IMR-90 (cell line): ENCODE measurements at regions not wholly inside any gene's neighbourhood (a gene's known extent, or its start where the extent isn't known, plus 50 kb on each side); places are given as distances from the start of the nearest gene placed in this dataset.

Experiments used
- ATAC-seq: fragments of 200-7000 bp; cut with Tn5 transposase; 2 replicates; pipeline ENCODE4 v1.9.1; 2020; ENCODE audit warnings: low read depth, mild to moderate bottlenecking, moderate library complexity
- BruUV-seq: library from RNA; stranded (reverse); fragments of 400-500 nt; replicated peaks from 2 replicates; lab custom pipeline; 2021; lab: Mats Ljungman, UMichigan
- CTCF ChIA-PET: fragments of 300-600 bp; formaldehyde crosslinking; extraction: SDS; loops from one replicate; lab custom pipeline; 2021; ENCODE audit warnings: antibody characterized with exemption; lab: Yijun Ruan, JAX
- POLR2A ChIA-PET: fragments of 300-600 bp; sonication (Branson Sonifier 250); formaldehyde crosslinking; loops from one replicate; lab custom pipeline; 2022; ENCODE audit warnings: antibody characterized with exemption; ENCODE audit not compliant: unreplicated experiment; lab: Charles Lee
- DNase-seq: peaks from one replicate; pipeline ENCODE4 v3.0.0; 2013
- H2AFZ ChIP-seq: replicated peaks from 2 replicates; pipeline ENCODE3; 2013; ENCODE audit warnings: low read length, mild to moderate bottlenecking; ENCODE audit not compliant: poor library complexity
- H2AK5ac ChIP-seq: 2 replicates; pipeline ENCODE4 v1.6.1; 2013; ENCODE audit warnings: low read depth, low read length, inconsistent platforms
- H2AK9ac ChIP-seq: replicated peaks from 2 replicates; pipeline ENCODE3; 2013; ENCODE audit warnings: mild to moderate bottlenecking, low read depth, low read length, moderate library complexity; ENCODE audit not compliant: poor library complexity
- H2BK120ac ChIP-seq: 2 replicates; pipeline ENCODE4 v1.6.1; 2013; ENCODE audit warnings: low read depth, low read length, inconsistent platforms
- H2BK15ac ChIP-seq: 3 replicates; pipeline ENCODE4 v1.6.1; 2013; ENCODE audit warnings: low read depth, low read length, inconsistent platforms
- H2BK20ac ChIP-seq: 2 replicates; pipeline ENCODE4 v1.6.1; 2013; ENCODE audit warnings: low read depth, mild to moderate bottlenecking, inconsistent platforms, low read length, moderate library complexity
- H2BK5ac ChIP-seq: 2 replicates; pipeline ENCODE4 v1.6.1; 2013; ENCODE audit warnings: mild to moderate bottlenecking, low read depth, low read length, inconsistent platforms; ENCODE audit not compliant: poor library complexity, severe bottlenecking
- H3K14ac ChIP-seq: replicated peaks from 2 replicates; pipeline ENCODE4 v1.6.1; 2013; ENCODE audit warnings: low read depth, low read length, inconsistent platforms
- H3K18ac ChIP-seq: 2 replicates; pipeline ENCODE4 v1.6.1; 2013; ENCODE audit warnings: low read depth, low read length, control low read depth
- H3K23ac ChIP-seq: 2 replicates; pipeline ENCODE4 v1.6.1; 2013; ENCODE audit warnings: low read depth, low read length, inconsistent platforms
- H3K27ac ChIP-seq: 2 replicates; pipeline ENCODE4 v1.5.1; 2013; ENCODE audit warnings: mild to moderate bottlenecking, control low read depth, low read length; ENCODE audit not compliant: insufficient read depth
- H3K27me3 ChIP-seq: 2 replicates; pipeline ENCODE4 v1.6.1; 2013; ENCODE audit warnings: low read length; ENCODE audit not compliant: control insufficient read depth, insufficient read depth
- H3K36me3 ChIP-seq: 2 replicates; pipeline ENCODE4 v1.6.1; 2013; ENCODE audit warnings: low read length, mixed read lengths; ENCODE audit not compliant: control insufficient read depth, insufficient read depth
- H3K4ac ChIP-seq: 2 replicates; pipeline ENCODE4 v1.6.1; 2013; ENCODE audit warnings: low read depth, low read length, inconsistent platforms
- H3K4me1 ChIP-seq: 2 replicates; pipeline ENCODE4 v1.6.1; 2013; ENCODE audit warnings: low read length, mixed read lengths; ENCODE audit not compliant: control insufficient read depth, insufficient read depth
- H3K4me2 ChIP-seq: 2 replicates; pipeline ENCODE4 v1.6.1; 2013; ENCODE audit warnings: low read depth, mild to moderate bottlenecking, control low read depth, low read length, moderate library complexity
- H3K4me3 ChIP-seq: 2 replicates; pipeline ENCODE4 v1.5.1; 2013; ENCODE audit warnings: low read depth, mild to moderate bottlenecking, control low read depth, low read length, moderate library complexity; ENCODE audit not compliant: insufficient read depth
- H3K56ac ChIP-seq: 2 replicates; pipeline ENCODE4 v1.6.1; 2013; ENCODE audit warnings: low read length, inconsistent platforms; ENCODE audit not compliant: insufficient read depth; ENCODE audit errors: extremely low read depth
- H3K79me1 ChIP-seq, 2 experiments: 2 replicates each; pipeline ENCODE4 v1.6.1; 2013; ENCODE audit warnings: low read length in 2 of 2, inconsistent platforms in 1 of 2, low read depth in 1 of 2
- H3K9ac ChIP-seq: 2 replicates; pipeline ENCODE4 v1.6.1; 2013; ENCODE audit warnings: low read depth, low read length, control low read depth
- H3K9me1 ChIP-seq: 2 replicates; pipeline ENCODE4 v1.6.1; 2013; ENCODE audit warnings: low read length, inconsistent platforms; ENCODE audit not compliant: insufficient read depth
- H3K9me3 ChIP-seq: 2 replicates; pipeline ENCODE4 v1.6.1; 2013; ENCODE audit warnings: low read length; ENCODE audit not compliant: control insufficient read depth, insufficient read depth
- H4K20me1 ChIP-seq: 2 replicates; pipeline ENCODE4 v1.6.1; 2013; ENCODE audit warnings: low read length, inconsistent platforms; ENCODE audit not compliant: insufficient read depth
- H4K5ac ChIP-seq: 2 replicates; pipeline ENCODE4 v1.6.1; 2013; ENCODE audit warnings: mild to moderate bottlenecking, low read depth, low read length, control low read depth
- H4K8ac ChIP-seq, 2 experiments: 2 replicates each; pipeline ENCODE4 v1.6.1; 2013; ENCODE audit warnings: low read depth in 2 of 2, low read length in 2 of 2, control low read depth in 1 of 2, inconsistent platforms in 1 of 2
- H4K91ac ChIP-seq: 2 replicates; pipeline ENCODE4 v1.6.1; 2013; ENCODE audit warnings: low read depth, low read length, inconsistent platforms; ENCODE audit not compliant: insufficient read depth
- MAFK ChIP-seq: IDR thresholded peaks from 2 replicates; pipeline ENCODE4 v1.6.1; 2012; ENCODE audit warnings: low read depth, low read length, improper control_type of control experiment
- RAD21 ChIP-seq: IDR thresholded peaks from 2 replicates; pipeline ENCODE4 v1.6.1; 2012; ENCODE audit warnings: low read length, improper control_type of control experiment
- SMC3 ChIP-seq: fragments of 150-350 bp; IDR thresholded peaks from 2 replicates; pipeline ENCODE4 v1.6.1; 2016; ENCODE audit warnings: low read depth, mild to moderate bottlenecking, antibody characterized with exemption, low read length, moderate library complexity
- WGBS, 2 experiments: methylation state at CpG; one replicate each; pipeline versions ENCODE4 v1.1.5 to v1.1.7; 2013; ENCODE audit warnings: missing lambda C conversion rate in 2 of 2; ENCODE audit not compliant: insufficient read length in 1 of 2; ENCODE audit errors: extremely low coverage in 2 of 2; 5-methylcytosine and 5-hydroxymethylcytosine counted together
- dilution Hi-C: fragments of 300-500 bp; cut with HindIII; formaldehyde crosslinking; loops from one replicate; pipeline ENCODE4 v1.14.3; 2018; ENCODE audit warnings: low sequenced_read_pairs; ENCODE audit not compliant: unreplicated experiment
- in situ Hi-C: fragments of 300-500 bp; cut with MboI; formaldehyde crosslinking; loops from 3 replicates; pipeline ENCODE4 v1.14.3; 2019; ENCODE audit warnings: low sequenced_read_pairs, inconsistent platforms, mixed read lengths
- intact Hi-C: fragments of 100-400 bp; cut with micrococcal nuclease; formaldehyde crosslinking; loops from 2 replicates; pipeline ENCODE4 v1.10.0; 2022

DNA sequence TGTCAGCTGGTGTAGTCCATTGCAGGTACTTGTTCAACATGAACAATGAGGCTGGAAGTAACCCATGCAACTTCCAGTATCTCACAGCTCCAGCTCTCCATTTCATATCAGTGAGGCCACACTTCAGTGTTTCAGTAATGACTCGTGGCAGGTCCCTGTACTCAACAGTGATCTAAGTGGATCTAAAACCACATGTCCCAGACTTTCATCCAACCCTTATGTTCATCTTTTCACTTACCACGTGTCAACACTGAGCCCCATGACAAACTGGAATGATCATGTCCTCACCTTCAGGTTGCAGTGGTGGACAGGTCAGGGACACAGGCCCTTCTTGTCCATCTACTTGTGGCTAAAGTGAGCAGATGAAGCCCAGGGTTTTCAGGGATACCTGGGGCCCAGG lies 155.0 kb upstream of the GRB10 start:
- H2BK120ac ChIP-seq, result no peak overlapping the region
- H3K4me3 ChIP-seq, result no peak overlapping the region
- H4K8ac ChIP-seq, result no peak overlapping the region
- H3K9me1 ChIP-seq, result no peaks in the 10 kb centered on the region
- no peak overlapping the region for H2BK5ac ChIP-seq
- H3K79me1 ChIP-seq, result no peaks in the 10 kb centered on the region
- H3K4me2 ChIP-seq, result no peak overlapping the region
- no peak overlapping the region for H2AK5ac ChIP-seq
- no peak for TF ChIP-seq RAD21
- TF ChIP-seq SMC3, result no peak
- no peak for TF ChIP-seq MAFK
- no peak overlapping the region for H3K9ac ChIP-seq
- DNase-seq, result no peak
- no peak overlapping the region for H3K23ac ChIP-seq
- no peak overlapping the region for H2AK9ac ChIP-seq
- H3K36me3 ChIP-seq, result no peaks in the 10 kb centered on the region
- WGBS, 2 experiments, result 50% methylated on average over 1 of the region's 2 CpGs; no CpG with 5 or more reads in 1 of the 2 experiments
- dilution Hi-C loops, result no loop called here
- intact Hi-C loops, result no loop called here
- H4K5ac ChIP-seq, result no peak overlapping the region
- peaks cover 2% of the 10 kb centered on the region for H3K27me3 ChIP-seq
- no peak overlapping the region for H3K27ac ChIP-seq
- BruUV-seq, result no TSS peak
- CTCF ChIA-PET, result no interaction called here
- no peak overlapping the region for H2BK20ac ChIP-seq
- H3K56ac ChIP-seq, result no peak overlapping the region
- in situ Hi-C loops, result no loop called here
- H2BK15ac ChIP-seq, result no peak overlapping the region
- no peak overlapping the region for H3K14ac ChIP-seq
- POLR2A ChIA-PET, result no interaction called here
- no peak for ATAC-seq
- no peak overlapping the region for H2AFZ ChIP-seq
- no peaks in the 10 kb centered on the region for H4K20me1 ChIP-seq
- no peak overlapping the region for H3K4ac ChIP-seq
- H4K91ac ChIP-seq, result no peak overlapping the region
- no peak overlapping the region for H3K18ac ChIP-seq
- H3K9me3 ChIP-seq, result no peaks in the 10 kb centered on the region
- H3K4me1 ChIP-seq, result no peaks in the 10 kb centered on the region
